Stimulated activated CD8-positive, alpha-beta memory T cell treated with anti-CD3 and anti-CD28 coated beads, Interleukin-7, amount 100 ng/mL, for 48 hours (primary cell): ENCODE measurements at regions not wholly inside any gene's neighbourhood (a gene's known extent, or its start where the extent isn't known, plus 50 kb on each side); places are given as distances from the start of the nearest gene placed in this dataset.

Source experiments
- DNase-seq, 2 donors: peaks; one replicate each; pipeline ENCODE4 v3.0.0-alpha.2; 2020; ENCODE audit warnings: low read depth in 1 of 2; ENCODE audit errors: extremely low read depth in 1 of 2

GRCh38 chr13:110826861-110827672 is 87.8 kb downstream of the ANKRD10 start:
- no peak for DNase-seq
